Fibroblast of villous mesenchyme (primary cell): ENCODE measurements at regions not wholly inside any gene's neighbourhood (a gene's known extent, or its start where the extent isn't known, plus 50 kb on each side); places are given as distances from the start of the nearest gene placed in this dataset.

Experiments
- DNase-seq: peaks from one replicate; pipeline ENCODE4 v3.0.0-alpha.2; 2010; ENCODE audit warnings: low read depth
- H3K4me3 ChIP-seq: 2 replicates; pipeline ENCODE4 v1.5.1; 2011; ENCODE audit warnings: low read depth, mild to moderate bottlenecking, low read length
- TF ChIP-seq, protein P1 (sequence below): IDR thresholded peaks from 2 replicates; pipeline ENCODE4 v1.5.1; 2012; ENCODE audit warnings: low read depth, mild to moderate bottlenecking, low read length; ENCODE audit not compliant: insufficient read depth

DNA sequence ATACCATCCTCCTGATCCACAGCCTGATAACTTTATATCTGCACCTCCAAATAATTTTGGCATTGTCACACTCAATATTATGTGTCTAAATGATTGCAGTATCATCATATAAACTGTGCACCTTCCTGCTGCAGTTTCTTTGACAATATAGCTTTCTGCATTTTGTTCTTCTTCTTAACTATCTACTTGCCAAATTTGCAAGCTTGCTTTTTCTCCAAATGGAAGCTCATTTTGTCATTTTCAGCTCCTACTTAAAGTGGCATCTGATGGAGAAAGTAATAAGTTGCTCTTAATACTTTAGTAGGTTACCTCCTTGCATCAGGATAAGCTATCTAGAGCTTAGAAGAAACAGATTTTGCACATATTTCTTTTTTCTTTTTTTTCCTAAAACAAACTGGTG, 74.0 kb upstream of the DEFB112 start:
- H3K4me3 ChIP-seq, result no peak overlapping the region
- TF ChIP-seq, protein P1, sequence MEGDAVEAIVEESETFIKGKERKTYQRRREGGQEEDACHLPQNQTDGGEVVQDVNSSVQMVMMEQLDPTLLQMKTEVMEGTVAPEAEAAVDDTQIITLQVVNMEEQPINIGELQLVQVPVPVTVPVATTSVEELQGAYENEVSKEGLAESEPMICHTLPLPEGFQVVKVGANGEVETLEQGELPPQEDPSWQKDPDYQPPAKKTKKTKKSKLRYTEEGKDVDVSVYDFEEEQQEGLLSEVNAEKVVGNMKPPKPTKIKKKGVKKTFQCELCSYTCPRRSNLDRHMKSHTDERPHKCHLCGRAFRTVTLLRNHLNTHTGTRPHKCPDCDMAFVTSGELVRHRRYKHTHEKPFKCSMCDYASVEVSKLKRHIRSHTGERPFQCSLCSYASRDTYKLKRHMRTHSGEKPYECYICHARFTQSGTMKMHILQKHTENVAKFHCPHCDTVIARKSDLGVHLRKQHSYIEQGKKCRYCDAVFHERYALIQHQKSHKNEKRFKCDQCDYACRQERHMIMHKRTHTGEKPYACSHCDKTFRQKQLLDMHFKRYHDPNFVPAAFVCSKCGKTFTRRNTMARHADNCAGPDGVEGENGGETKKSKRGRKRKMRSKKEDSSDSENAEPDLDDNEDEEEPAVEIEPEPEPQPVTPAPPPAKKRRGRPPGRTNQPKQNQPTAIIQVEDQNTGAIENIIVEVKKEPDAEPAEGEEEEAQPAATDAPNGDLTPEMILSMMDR, result no peak
- DNase-seq, result no peak

DNA sequence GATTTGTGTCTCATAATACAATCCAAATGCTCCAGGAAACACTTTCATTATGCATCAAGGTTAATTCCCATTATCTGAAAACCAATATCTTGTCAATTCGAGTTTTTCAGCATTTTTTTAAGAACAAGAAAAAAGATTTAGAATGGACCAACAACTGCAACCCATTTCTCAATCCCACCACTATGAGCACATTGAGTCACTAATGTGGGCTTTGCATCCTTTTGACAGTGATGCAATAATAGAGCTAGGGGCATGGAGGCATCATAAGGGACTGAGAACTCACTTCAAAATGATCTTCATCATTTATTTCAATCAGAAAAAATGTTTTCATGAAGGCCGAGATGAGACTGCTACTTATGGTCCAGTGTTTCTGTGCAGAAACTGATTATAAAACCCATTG, 74.8 kb upstream of the DEFB112 start:
- TF ChIP-seq, protein P1, result no peak
- DNase-seq, result no peak
- no peak overlapping the region for H3K4me3 ChIP-seq

DNA sequence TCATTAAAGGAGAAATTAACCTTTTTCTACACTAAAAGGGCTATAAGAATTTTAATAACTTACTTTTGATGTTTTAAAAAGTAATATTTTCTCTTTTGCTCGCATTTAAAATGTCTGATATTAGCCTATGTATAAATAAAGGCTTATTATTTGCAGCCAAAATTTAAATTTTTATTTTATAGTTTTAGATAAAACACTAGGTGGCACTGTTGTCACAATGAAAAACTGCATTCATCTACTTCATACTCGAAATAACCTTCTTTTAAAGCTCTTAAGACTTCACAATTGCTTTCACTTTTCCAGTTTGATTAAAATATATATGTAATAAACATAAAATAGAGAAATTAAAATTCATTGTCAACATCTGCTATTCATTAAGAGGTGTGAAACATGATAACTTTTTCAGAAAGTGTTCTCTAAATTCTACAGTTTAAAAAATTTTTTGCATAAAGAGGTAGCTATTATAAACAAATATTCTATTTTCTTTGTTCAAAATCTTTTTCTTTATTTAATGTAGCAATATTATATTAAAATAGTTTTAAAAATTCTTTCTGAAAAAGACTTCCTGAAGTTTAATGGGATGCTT, 78.8 kb upstream of the DEFB112 start:
- no peak overlapping the region for H3K4me3 ChIP-seq
- peak; percentile 18 for DNase-seq
- TF ChIP-seq, protein P1, result peak; percentile 41

DNA sequence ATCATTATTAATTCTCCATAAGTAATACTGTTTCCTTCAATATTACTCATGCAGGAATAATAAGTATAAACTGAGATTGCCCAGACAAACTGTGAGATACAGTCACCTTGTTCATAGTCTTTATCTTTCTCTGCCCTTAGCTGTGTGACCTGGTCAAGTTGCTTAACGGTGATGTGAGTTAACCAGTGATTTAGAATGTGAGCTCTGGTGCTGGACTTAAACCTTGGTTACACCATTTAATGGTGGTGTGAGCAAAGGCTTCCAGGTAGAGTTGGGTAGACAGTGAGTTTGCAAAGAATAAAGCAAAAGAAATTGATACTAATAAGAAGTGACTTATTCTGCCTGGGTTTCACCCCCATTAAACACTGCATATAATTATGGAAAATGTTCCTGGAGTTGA, 86.2 kb upstream of the DEFB112 start:
- TF ChIP-seq, protein P1, result no peak
- H3K4me3 ChIP-seq, result no peak overlapping the region
- no peak for DNase-seq

DNA sequence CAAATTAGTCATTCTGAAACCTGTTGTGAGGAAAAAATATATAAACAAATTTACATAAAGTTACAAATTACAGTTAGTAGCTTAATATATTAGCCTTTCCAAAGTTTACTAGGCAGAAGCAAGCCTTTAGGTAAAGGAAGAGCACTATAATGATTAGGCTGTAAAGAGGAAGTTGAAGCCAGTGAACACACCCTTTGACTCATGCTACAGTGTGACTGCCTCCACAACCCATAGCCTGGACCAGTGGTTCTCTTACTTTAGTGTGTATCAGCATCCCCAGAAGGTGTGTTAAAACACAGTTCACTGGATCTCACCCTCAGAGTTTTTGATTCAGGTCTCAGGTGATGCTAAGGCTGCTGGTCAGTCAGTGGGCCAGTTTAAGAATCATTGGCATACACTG, 91.4 kb upstream of the DEFB112 start:
- no peak overlapping the region for H3K4me3 ChIP-seq
- TF ChIP-seq, protein P1, result no peak
- no peak for DNase-seq

DNA sequence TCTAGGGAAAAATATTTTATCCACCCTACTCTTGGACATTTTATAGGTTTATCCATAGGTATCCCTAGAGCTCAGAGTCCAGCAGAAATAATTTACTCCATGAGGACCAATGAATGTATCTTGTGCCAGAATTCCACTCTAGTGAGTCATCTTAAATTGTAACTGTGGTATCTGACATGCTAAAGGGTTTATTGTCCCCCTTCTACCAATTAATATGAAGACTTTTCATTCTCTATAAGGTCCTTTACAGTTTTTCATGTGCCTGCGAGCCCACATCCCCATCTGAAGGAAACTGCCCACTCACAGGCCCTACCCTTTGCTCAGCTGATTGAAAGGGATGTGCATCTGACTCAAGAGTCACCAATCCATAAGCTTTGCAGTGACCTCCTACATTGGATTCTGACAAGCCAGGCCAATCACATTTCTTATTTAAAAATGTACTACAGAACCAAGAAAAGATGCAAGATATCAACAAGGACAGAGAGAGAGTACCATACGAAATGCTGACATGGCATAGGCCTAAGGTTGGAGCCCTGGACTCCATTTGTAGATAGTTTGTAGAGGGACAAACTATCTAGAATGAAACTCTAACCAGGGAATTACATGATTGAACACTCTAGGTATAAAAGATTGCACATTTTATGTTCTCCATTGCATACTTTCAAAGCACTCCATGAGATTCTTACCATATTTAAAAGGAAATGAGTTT, 93.4 kb upstream of the DEFB112 start:
- no peak overlapping the region for H3K4me3 ChIP-seq
- TF ChIP-seq, protein P1, result no peak
- no peak for DNase-seq
